Right cardiac atrium (tissue), 5 donors: ENCODE measurements at regions not wholly inside any gene's neighbourhood (a gene's known extent, or its start where the extent isn't known, plus 50 kb on each side); places are given as distances from the start of the nearest gene placed in this dataset.

Source experiments
- ATAC-seq, 2 donors: fragments of 200-7000 bp; cut with Tn5 transposase; one replicate each; pipeline versions ENCODE4 v1.8.0 to v1.9.1; 2020; ENCODE audit warnings: moderate library complexity in 2 of 2, mild to moderate bottlenecking in 1 of 2
- DNase-seq, 3 donors: peaks; one replicate each; pipeline ENCODE4 v3.0.0-alpha.2; 2020
- H3K27ac ChIP-seq: one replicate; pipeline ENCODE4 v1.5.1; 2013; ENCODE audit warnings: mild to moderate bottlenecking, low read length, control low read depth, moderate library complexity
- H3K27me3 ChIP-seq: one replicate; pipeline ENCODE4 v1.6.1; 2013; ENCODE audit not compliant: control insufficient read depth, insufficient read depth
- H3K4me1 ChIP-seq: one replicate; pipeline ENCODE4 v1.6.1; 2013; ENCODE audit warnings: low read length; ENCODE audit not compliant: control insufficient read depth, insufficient read depth
- H3K4me3 ChIP-seq: one replicate; pipeline ENCODE4 v1.5.1; 2013; ENCODE audit warnings: low read length, control low read depth
- H3K9me3 ChIP-seq: one replicate; pipeline ENCODE4 v1.6.1; 2013; ENCODE audit warnings: low read length; ENCODE audit not compliant: control insufficient read depth
- WGBS: extraction: QIAGEN DNeasy Blood & Tissue Kit; methylation state at CpG from one replicate; pipeline ENCODE4 v1.1.7; 2013; 5-methylcytosine and 5-hydroxymethylcytosine counted together
- intact Hi-C, 4 donors: fragments of 100-400 bp; cut with DNase I; formaldehyde crosslinking; loops; one replicate each; pipeline versions ENCODE4 v1.11.0 to v1.14.0; 2022 to 2023
- donor health status: healthy with polysubstance abuse.
- donor health status: DM: no; HTN: yes; CAD: no.
- donor health status: DM: no; HTN: no; CAD: no.
- donor health status: DM: no; HTN: yes; CAD: no; lungs with severe emphysema.
- donor health status: DM: yes; HTN: yes; CAD: no.

DNA sequence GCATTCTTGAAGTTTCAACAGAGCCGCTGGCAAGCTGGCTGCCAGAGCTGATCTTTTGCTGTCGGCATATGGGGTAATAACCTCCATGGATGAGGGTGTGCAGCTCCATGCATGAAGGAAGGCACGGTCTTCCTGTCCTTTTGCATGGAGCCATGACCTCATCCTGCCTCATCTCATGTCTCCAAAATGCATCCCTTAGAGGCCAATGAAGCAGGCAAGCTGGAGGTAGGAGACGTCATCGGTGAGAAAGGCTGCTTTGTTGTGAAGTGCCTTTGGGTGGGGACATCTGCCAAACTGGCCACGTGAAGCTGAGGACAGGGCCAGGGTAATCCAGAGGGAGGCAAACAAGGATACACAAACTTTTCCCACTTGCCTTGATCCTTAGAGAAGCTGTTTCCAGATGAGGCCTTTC, 161.5 kb upstream of the TBX20 start:
- Histone ChIP-seq H3K27me3 (no peaks in the 10 kb centered on the region), H3K4me1 (peaks cover 3% of the 10 kb centered on the region), H3K9me3 (no peaks in the 10 kb centered on the region), H3K4me3 (no peak overlapping the region), H3K27ac (peak overlapping the region; percentile 21)
- intact Hi-C loops: no loop called here
- DNase-seq (peak; percentile 89 to 94 (median 92)), ATAC-seq (peak; percentile 90 to 93)
- 32% methylated on average over 6 of the region's 6 CpGs for WGBS

DNA sequence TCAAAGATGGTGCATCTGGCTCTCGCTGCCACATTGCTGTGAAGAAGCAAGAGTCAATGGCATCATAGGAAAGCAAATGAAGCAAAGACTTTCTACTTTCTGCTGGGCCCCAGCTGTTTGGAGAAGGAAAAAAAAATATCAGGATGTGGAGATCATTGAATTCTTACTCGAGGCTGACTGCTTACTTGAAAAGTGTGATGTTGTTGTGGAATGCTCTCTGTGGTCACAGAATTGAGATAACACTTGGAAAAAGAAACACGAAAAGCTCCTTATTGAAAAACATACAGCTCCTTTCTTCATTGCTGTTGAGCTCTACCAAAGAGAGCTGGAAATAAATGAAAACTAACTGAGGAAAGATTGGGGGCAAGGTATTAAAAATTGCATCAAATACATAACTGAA, 157.4 kb upstream of the TBX20 start:
- Histone ChIP-seq H3K4me3 (no peak overlapping the region), H3K9me3 (no peaks in the 10 kb centered on the region), H3K27me3 (no peaks in the 10 kb centered on the region), H3K27ac (no peak overlapping the region), H3K4me1 (peaks cover 3% of the 10 kb centered on the region)
- intact Hi-C loops: no loop called here
- ATAC-seq: no peak
- WGBS: 33% methylated on average over 3 of the region's 3 CpGs
- DNase-seq: no peak

DNA sequence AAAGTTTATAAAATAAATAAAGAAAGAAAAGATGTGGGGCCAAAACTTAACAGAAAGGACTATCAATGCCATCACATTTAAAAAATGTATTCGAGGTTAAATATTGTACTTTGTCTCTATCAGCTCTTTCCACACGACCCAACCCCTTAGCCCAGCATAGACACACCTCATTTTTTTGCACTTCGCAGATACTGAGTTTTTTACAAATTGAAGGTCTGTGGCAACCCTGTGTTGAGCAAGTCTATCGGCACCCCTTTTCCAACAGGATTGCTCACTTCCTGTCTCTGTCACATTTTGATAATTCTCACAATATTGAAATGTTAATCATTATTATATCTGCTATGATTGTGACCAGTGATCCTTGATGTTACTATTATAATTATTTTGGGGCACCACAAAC, 151.6 kb upstream of the TBX20 start:
- ATAC-seq (peak in 1 of 2 donors; percentile 69), DNase-seq (no peak)
- WGBS: 35% methylated on average over 4 of the region's 4 CpGs
- Histone ChIP-seq H3K27me3 (no peaks in the 10 kb centered on the region), H3K4me1 (peaks cover 4% of the 10 kb centered on the region), H3K9me3 (no peaks in the 10 kb centered on the region), H3K27ac (no peak overlapping the region), H3K4me3 (no peak overlapping the region)
- intact Hi-C loops: no loop called here

DNA sequence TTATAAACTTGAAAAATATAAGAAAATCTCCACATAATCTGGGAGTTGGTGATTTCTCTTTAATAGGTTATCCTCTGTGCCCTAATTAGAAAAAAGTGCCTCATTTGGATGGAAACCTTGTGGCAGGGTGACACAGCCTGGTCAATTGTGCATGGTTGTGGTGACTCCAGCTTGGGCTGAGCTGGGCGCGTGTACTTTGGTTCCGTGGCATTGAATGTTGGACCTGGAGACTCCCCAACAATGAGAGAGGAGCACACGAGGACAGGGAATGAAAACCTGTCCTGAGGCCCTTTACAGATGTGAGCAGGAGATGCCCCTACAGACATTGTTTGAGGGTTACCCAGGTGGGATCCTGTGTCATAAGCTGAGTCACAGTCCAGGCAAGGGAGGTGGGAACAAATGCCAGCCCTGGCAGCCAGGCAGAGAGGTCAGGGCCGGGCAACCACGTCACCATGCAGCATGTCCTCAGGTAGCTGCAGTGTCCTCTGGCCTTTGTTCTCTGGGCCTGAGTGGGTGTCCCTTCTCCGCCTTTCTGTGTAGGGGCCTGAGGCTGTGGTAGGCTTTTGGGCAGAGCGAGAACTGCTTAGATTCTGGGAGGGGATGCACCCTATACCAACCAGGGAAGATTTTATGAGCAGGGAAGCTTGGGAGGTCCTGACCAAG, 147.4 kb upstream of the TBX20 start:
- no peak for DNase-seq

DNA sequence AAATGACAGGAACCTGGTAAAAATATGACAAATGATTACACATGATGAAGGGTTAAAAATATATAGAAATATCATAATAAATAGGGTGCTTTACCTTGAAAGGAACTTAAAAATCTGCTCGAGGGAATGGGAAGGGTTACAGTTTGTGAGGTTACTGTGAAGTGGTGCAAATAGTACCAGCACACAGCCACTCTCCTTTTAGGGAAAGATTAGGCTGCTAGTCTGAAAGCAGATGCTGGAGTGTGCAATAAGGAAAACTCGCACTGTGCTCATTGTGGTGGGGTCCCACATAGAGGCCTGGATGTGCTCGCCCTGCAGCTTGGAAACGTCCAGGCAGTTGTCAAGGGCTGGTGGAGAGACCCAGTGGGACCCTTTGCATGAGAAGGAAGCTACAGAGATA, 145.9 kb upstream of the TBX20 start:
- DNase-seq (no peak), ATAC-seq (peak in 1 of 2 donors; percentile 56)
- Histone ChIP-seq H3K9me3 (no peaks in the 10 kb centered on the region), H3K4me3 (no peak overlapping the region), H3K27ac (no peak overlapping the region), H3K27me3 (no peaks in the 10 kb centered on the region), H3K4me1 (peaks cover under 1% of the 10 kb centered on the region)
- intact Hi-C loops: no loop called here
- WGBS: 49% methylated on average over 4 of the region's 4 CpGs

More for the DNA sequence above, 147.4 kb upstream of the TBX20 start:
- ATAC-seq: peak in 1 of 2 donors; percentile 23
- Histone ChIP-seq H3K27me3 (no peaks in the 10 kb centered on the region), H3K9me3 (no peaks in the 10 kb centered on the region), H3K4me1 (peaks cover 1% of the 10 kb centered on the region), H3K4me3 (no peak overlapping the region), H3K27ac (no peak overlapping the region)
- intact Hi-C loops: no loop called here
- 91% methylated on average over 8 of the region's 8 CpGs for WGBS

DNA sequence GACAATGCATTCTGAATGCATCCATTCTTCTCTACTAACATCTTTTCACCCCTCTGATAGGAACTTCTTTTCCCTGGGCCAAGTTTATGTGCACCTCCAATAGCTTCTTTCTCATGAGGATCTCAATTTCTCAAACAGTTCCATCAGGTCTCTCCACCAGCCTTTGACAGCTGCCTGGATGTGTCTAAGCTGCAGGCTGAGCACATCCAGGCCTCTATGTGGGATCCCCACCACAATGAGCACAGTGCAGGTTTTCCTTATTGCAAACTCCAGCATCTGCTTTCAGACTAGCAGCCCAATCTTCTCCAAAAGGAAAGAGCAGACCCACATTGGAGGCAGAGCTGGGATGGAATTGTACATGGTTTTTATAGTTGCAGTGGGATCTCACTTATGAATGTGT, 145.3 kb upstream of the TBX20 start:
- no peak overlapping the region for H3K27ac ChIP-seq
- intact Hi-C loops: no loop called here
- DNase-seq: no peak
- no peaks in the 10 kb centered on the region for H3K9me3 ChIP-seq
- no peaks in the 10 kb centered on the region for H3K27me3 ChIP-seq
- no peak overlapping the region for H3K4me3 ChIP-seq
- ATAC-seq: no peak
- H3K4me1 ChIP-seq: no peaks in the 10 kb centered on the region

DNA sequence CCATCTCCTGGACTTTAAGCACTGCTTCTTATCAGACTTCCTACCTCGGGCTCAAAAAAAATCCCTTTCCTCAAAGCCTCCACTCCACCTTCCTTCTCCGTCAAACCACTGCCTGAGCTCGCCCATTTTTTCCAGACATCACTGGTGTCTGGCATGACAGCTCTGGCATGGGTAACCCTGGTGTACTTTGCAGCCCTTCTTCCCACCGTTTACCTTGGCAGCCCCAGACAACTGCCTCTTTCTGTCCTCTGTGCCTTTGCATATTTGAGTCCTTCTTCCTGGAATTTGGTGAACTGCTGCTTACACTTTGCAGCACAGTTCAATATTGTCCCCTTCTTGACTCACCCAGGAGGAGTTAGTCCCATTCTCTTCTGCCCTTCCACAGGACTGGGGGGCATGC, 144.6 kb upstream of the TBX20 start:
- intact Hi-C loops: no loop called here
- WGBS: 43% methylated on average over 4 of the region's 4 CpGs
- Histone ChIP-seq H3K9me3 (no peaks in the 10 kb centered on the region), H3K27me3 (no peaks in the 10 kb centered on the region), H3K4me3 (no peak overlapping the region), H3K4me1 (no peaks in the 10 kb centered on the region), H3K27ac (no peak overlapping the region)
- ATAC-seq: no peak
- DNase-seq: no peak

DNA sequence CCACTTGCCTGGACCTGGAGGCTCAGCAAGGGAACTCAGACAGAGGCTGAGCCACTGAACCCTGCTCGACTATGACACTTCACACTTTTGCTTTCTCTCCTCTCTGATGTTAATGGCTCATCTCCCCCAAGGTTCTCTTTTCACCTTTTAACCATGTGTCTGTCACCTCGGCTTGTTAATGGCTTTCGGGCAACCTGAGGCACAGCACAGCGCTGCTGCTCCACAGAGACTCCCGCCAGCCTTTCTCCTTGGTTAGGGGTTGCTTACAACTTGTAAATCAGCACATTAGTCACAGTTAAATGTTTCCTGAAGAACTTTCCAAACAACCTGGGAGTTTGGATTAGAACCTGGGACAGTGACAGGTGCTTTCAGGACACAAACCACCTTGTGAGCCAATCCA, 136.2 kb upstream of the TBX20 start:
- intact Hi-C loops: no loop called here
- no peaks in the 10 kb centered on the region for H3K4me1 ChIP-seq
- no peak for ATAC-seq
- 94% methylated on average over 5 of the region's 5 CpGs for WGBS
- no peaks in the 10 kb centered on the region for H3K27me3 ChIP-seq
- no peaks in the 10 kb centered on the region for H3K9me3 ChIP-seq
- no peak for DNase-seq
- H3K4me3 ChIP-seq: no peak overlapping the region
- H3K27ac ChIP-seq: no peak overlapping the region

DNA sequence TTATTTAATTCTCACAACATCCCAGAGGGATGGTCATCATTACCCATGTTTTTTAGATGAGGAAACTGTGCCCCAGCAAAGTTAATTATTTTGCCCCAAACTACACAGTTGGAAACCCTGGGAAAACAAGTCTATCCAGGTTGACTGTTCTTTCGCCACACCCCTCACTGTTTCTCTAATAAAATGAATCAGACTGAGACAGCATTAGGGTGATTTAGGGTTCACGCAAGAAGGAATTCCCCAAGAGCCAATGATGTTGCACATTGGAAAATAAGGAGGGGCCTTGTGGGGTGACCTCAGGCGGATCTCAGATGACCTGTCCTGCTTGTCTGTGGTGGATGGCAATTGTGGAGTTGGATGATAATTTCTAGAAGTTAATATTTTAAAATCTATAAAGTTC, 135.7 kb upstream of the TBX20 start:
- Histone ChIP-seq H3K4me3 (no peak overlapping the region), H3K27me3 (no peaks in the 10 kb centered on the region), H3K4me1 (no peaks in the 10 kb centered on the region), H3K9me3 (no peaks in the 10 kb centered on the region), H3K27ac (no peak overlapping the region)
- intact Hi-C loops: loop anchor here in 2 of 4 donors (5.0 to 10.0 kb wide), 2 partner anchors 127 to 135 kb away; partner anchors contain the start of gene TBX20 (in 1 of the 2)
- 93% methylated on average over 3 of the region's 3 CpGs for WGBS
- no peak for ATAC-seq
- DNase-seq: no peak

DNA sequence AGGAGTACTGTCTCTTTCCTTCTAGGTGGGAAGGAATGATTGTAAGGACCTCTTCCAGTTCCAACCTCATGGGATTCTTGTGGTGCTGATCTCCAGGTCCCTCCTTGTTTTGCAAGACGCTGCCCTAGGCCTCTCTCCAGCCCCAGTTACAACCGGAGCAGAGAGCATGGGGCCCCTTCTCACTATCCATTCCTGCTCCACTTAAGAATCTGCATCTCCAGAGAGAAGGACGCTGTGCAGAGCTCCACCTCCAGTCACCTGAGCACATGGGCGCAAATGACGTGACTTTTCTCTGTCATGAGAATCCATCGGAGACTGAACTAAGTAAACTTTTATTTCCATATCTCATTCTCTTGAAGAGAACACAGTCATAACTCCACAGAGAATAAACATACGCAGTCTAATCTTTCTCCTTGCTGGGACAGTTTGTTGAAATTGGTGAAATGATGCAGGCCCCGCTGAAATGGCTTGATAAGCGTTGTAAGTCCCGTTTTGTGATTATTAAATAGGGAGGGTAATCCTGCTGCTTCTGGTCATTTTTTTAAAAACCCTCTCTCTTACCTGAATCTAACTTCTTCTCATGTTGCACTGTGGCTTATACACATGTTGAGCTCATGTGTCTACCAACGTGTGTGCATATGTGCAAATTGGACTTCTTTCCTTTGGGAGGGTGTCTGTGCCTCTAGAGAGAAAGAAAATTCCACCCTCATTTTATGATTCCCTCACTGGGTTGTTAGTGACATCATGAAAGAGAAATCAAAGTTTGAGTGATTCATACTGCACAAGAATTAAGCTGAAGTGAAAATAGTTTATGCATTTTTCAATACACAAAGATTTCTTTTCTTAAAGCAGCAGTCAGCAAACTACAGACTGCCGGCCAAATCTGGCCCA, 133.2 kb upstream of the TBX20 start:
- ATAC-seq (peak; percentile 59 to 71), DNase-seq (peak; percentile 67 to 82 (median 73))
- 41% methylated on average over 12 of the region's 12 CpGs for WGBS
- H3K4me3 ChIP-seq: no peak overlapping the region
- H3K27ac ChIP-seq: peak overlapping the region; percentile 34
- intact Hi-C loops: loop anchor here in 2 of 4 donors (5.0 to 10.0 kb wide), 2 partner anchors 125 to 132 kb away; partner anchors contain the start of gene TBX20 (in 1 of the 2)
- H3K9me3 ChIP-seq: no peaks in the 10 kb centered on the region
- H3K4me1 ChIP-seq: no peaks in the 10 kb centered on the region
- no peaks in the 10 kb centered on the region for H3K27me3 ChIP-seq
